Dendritic cell treated with granulocyte-macrophage colony-stimulating factor and Interleukin-4, amounts not matched to agents 40 ng/mL and 50 ng/mL, for 4 days (primary cell): ENCODE measurements at regions not wholly inside any gene's neighbourhood (a gene's known extent, or its start where the extent isn't known, plus 50 kb on each side); places are given as distances from the start of the nearest gene placed in this dataset.

Source experiments
- H3K27ac Mint-ChIP-seq: one replicate; pipeline ENCODE4 v1.8.0; 2022; ENCODE audit warnings: mild to moderate bottlenecking, mixed read lengths
- H3K27me3 Mint-ChIP-seq: one replicate; pipeline ENCODE4 v1.8.0; 2022; ENCODE audit warnings: mild to moderate bottlenecking, mixed read lengths
- H3K36me3 Mint-ChIP-seq: one replicate; pipeline ENCODE4 v1.8.0; 2022; ENCODE audit warnings: low read depth, mixed read lengths
- H3K4me1 Mint-ChIP-seq: one replicate; pipeline ENCODE4 v1.8.0; 2022; ENCODE audit warnings: low read depth, mixed read lengths
- H3K4me3 Mint-ChIP-seq: one replicate; pipeline ENCODE4 v1.8.0; 2022; ENCODE audit warnings: mild to moderate bottlenecking, moderate library complexity, mixed read lengths
- H3K9me3 Mint-ChIP-seq: one replicate; pipeline ENCODE4 v1.8.0; 2022; ENCODE audit warnings: mixed read lengths
- intact Hi-C: fragments of 100-400 bp; cut with micrococcal nuclease; formaldehyde crosslinking; loops from one replicate; pipeline ENCODE4 v1.15.0; 2022

- Mint-ChIP-seq H3K36me3 (no peaks in the 10 kb centered on the region), H3K9me3 (peaks cover 3% of the 10 kb centered on the region), H3K4me1 (no peaks in the 10 kb centered on the region), H3K27me3 (no peaks in the 10 kb centered on the region), H3K27ac (no peak overlapping the region), H3K4me3 (no peak overlapping the region)
- intact Hi-C loops = no loop called here
These were observed 1548.6 kb upstream of the B3GALT2 start for GRCh38 chr1:194734970-194735369.

GRCh38 chr1:194731025-194731424 is 1544.6 kb upstream of the B3GALT2 start:
- H3K4me3 Mint-ChIP-seq = no peak overlapping the region

GRCh38 chr1:194730304-194730703 is 1543.9 kb upstream of the B3GALT2 start:
- peaks cover 9% of the 10 kb centered on the region for H3K9me3 Mint-ChIP-seq
- no peaks in the 10 kb centered on the region for H3K27me3 Mint-ChIP-seq
- intact Hi-C loops = no loop called here
- no peak overlapping the region for H3K4me3 Mint-ChIP-seq
- H3K4me1 Mint-ChIP-seq = no peaks in the 10 kb centered on the region
- H3K36me3 Mint-ChIP-seq = no peaks in the 10 kb centered on the region
- H3K27ac Mint-ChIP-seq = no peak overlapping the region

More at GRCh38 chr1:194731025-194731424, 1544.6 kb upstream of the B3GALT2 start:
- no peaks in the 10 kb centered on the region for H3K4me1 Mint-ChIP-seq
- no peaks in the 10 kb centered on the region for H3K27me3 Mint-ChIP-seq
- intact Hi-C loops = no loop called here
- no peak overlapping the region for H3K27ac Mint-ChIP-seq
- H3K36me3 Mint-ChIP-seq = no peaks in the 10 kb centered on the region
- H3K9me3 Mint-ChIP-seq = peaks cover 9% of the 10 kb centered on the region

- intact Hi-C loops = no loop called here
- Mint-ChIP-seq H3K4me3 (no peak overlapping the region), H3K4me1 (no peaks in the 10 kb centered on the region), H3K27me3 (no peaks in the 10 kb centered on the region), H3K9me3 (no peaks in the 10 kb centered on the region), H3K36me3 (no peaks in the 10 kb centered on the region), H3K27ac (no peak overlapping the region)
These were observed 1536.7 kb upstream of the B3GALT2 start for GRCh38 chr1:194723067-194723466.

- no peaks in the 10 kb centered on the region for H3K4me1 Mint-ChIP-seq
- no peaks in the 10 kb centered on the region for H3K27me3 Mint-ChIP-seq
- no peaks in the 10 kb centered on the region for H3K36me3 Mint-ChIP-seq
- no peak overlapping the region for H3K27ac Mint-ChIP-seq
- no peak overlapping the region for H3K4me3 Mint-ChIP-seq
- no peaks in the 10 kb centered on the region for H3K9me3 Mint-ChIP-seq
- intact Hi-C loops = no loop called here
These were observed 1531.5 kb upstream of the B3GALT2 start for GRCh38 chr1:194717941-194718340.

- intact Hi-C loops = no loop called here
These were observed 1530.9 kb upstream of the B3GALT2 start for GRCh38 chr1:194717334-194717733.

GRCh38 chr1:194710671-194711070 is 1524.3 kb upstream of the B3GALT2 start:
- Mint-ChIP-seq H3K4me3 (no peak overlapping the region), H3K27ac (no peak overlapping the region), H3K9me3 (peaks cover 8% of the 10 kb centered on the region), H3K4me1 (no peaks in the 10 kb centered on the region), H3K27me3 (no peaks in the 10 kb centered on the region), H3K36me3 (no peaks in the 10 kb centered on the region)
- intact Hi-C loops = no loop called here

More at GRCh38 chr1:194717334-194717733, 1530.9 kb upstream of the B3GALT2 start:
- no peaks in the 10 kb centered on the region for H3K9me3 Mint-ChIP-seq
- H3K27me3 Mint-ChIP-seq = no peaks in the 10 kb centered on the region
- no peaks in the 10 kb centered on the region for H3K4me1 Mint-ChIP-seq
- no peak overlapping the region for H3K27ac Mint-ChIP-seq
- H3K4me3 Mint-ChIP-seq = no peak overlapping the region
- no peaks in the 10 kb centered on the region for H3K36me3 Mint-ChIP-seq

- no peak overlapping the region for H3K27ac Mint-ChIP-seq
- H3K27me3 Mint-ChIP-seq = no peaks in the 10 kb centered on the region
- H3K4me3 Mint-ChIP-seq = no peak overlapping the region
- peaks cover 8% of the 10 kb centered on the region for H3K9me3 Mint-ChIP-seq
- no peaks in the 10 kb centered on the region for H3K36me3 Mint-ChIP-seq
- intact Hi-C loops = no loop called here
- H3K4me1 Mint-ChIP-seq = no peaks in the 10 kb centered on the region
These were observed 1523.0 kb upstream of the B3GALT2 start for GRCh38 chr1:194709439-194709838.

- Mint-ChIP-seq H3K27ac (no peak overlapping the region), H3K4me3 (no peak overlapping the region), H3K9me3 (peaks cover 8% of the 10 kb centered on the region), H3K36me3 (no peaks in the 10 kb centered on the region), H3K27me3 (no peaks in the 10 kb centered on the region), H3K4me1 (no peaks in the 10 kb centered on the region)
- intact Hi-C loops = no loop called here
These were observed 1520.7 kb upstream of the B3GALT2 start for GRCh38 chr1:194707074-194707473.

GRCh38 chr1:194705123-194705854 is 1518.9 kb upstream of the B3GALT2 start:
- Mint-ChIP-seq H3K4me3 (no peak overlapping the region), H3K4me1 (no peaks in the 10 kb centered on the region), H3K9me3 (peaks cover 8% of the 10 kb centered on the region), H3K27ac (no peak overlapping the region), H3K36me3 (no peaks in the 10 kb centered on the region), H3K27me3 (no peaks in the 10 kb centered on the region)
- intact Hi-C loops = no loop called here

GRCh38 chr1:194698908-194699318 is 1512.5 kb upstream of the B3GALT2 start:
- intact Hi-C loops = no loop called here
- no peak overlapping the region for H3K4me3 Mint-ChIP-seq
- H3K36me3 Mint-ChIP-seq = no peaks in the 10 kb centered on the region
- no peaks in the 10 kb centered on the region for H3K27me3 Mint-ChIP-seq
- H3K9me3 Mint-ChIP-seq = no peaks in the 10 kb centered on the region
- no peaks in the 10 kb centered on the region for H3K4me1 Mint-ChIP-seq
- H3K27ac Mint-ChIP-seq = no peak overlapping the region

- Mint-ChIP-seq H3K27ac (no peak overlapping the region), H3K36me3 (no peaks in the 10 kb centered on the region), H3K4me3 (no peak overlapping the region), H3K27me3 (no peaks in the 10 kb centered on the region), H3K4me1 (no peaks in the 10 kb centered on the region), H3K9me3 (no peaks in the 10 kb centered on the region)
- intact Hi-C loops = no loop called here
These were observed 1506.8 kb upstream of the B3GALT2 start for GRCh38 chr1:194693244-194693643.

- Mint-ChIP-seq H3K9me3 (peaks cover 19% of the 10 kb centered on the region), H3K27me3 (no peaks in the 10 kb centered on the region), H3K36me3 (no peaks in the 10 kb centered on the region), H3K4me3 (no peak overlapping the region), H3K4me1 (no peaks in the 10 kb centered on the region), H3K27ac (no peak overlapping the region)
- intact Hi-C loops = no loop called here
These were observed 1498.2 kb upstream of the B3GALT2 start for GRCh38 chr1:194684636-194685035.

GRCh38 chr1:194658090-194658439 is 1471.7 kb upstream of the B3GALT2 start:
- Mint-ChIP-seq H3K36me3 (no peaks in the 10 kb centered on the region), H3K27me3 (no peaks in the 10 kb centered on the region), H3K4me1 (no peaks in the 10 kb centered on the region), H3K4me3 (no peak overlapping the region), H3K27ac (no peak overlapping the region), H3K9me3 (peaks cover 34% of the 10 kb centered on the region)
- intact Hi-C loops = no loop called here

GRCh38 chr1:194654956-194655355 is 1468.5 kb upstream of the B3GALT2 start:
- Mint-ChIP-seq H3K36me3 (no peaks in the 10 kb centered on the region), H3K27me3 (no peaks in the 10 kb centered on the region), H3K4me3 (no peak overlapping the region), H3K9me3 (peaks cover 13% of the 10 kb centered on the region), H3K4me1 (no peaks in the 10 kb centered on the region), H3K27ac (no peak overlapping the region)
- intact Hi-C loops = no loop called here
